Stimulated activated CD8-positive, alpha-beta memory T cell treated with anti-CD3 and anti-CD28 coated beads, Interleukin-15, amount 100 ng/mL, for 24 hours (primary cell): ENCODE measurements at regions not wholly inside any gene's neighbourhood (a gene's known extent, or its start where the extent isn't known, plus 50 kb on each side); places are given as distances from the start of the nearest gene placed in this dataset.
A peak's percentile ranks its signal among the peaks of the same experiment; 100 is the strongest.

Experiments used
- DNase-seq: peaks from one replicate; pipeline ENCODE4 v3.0.0-alpha.2; 2020; ENCODE audit warnings: low read depth

DNA sequence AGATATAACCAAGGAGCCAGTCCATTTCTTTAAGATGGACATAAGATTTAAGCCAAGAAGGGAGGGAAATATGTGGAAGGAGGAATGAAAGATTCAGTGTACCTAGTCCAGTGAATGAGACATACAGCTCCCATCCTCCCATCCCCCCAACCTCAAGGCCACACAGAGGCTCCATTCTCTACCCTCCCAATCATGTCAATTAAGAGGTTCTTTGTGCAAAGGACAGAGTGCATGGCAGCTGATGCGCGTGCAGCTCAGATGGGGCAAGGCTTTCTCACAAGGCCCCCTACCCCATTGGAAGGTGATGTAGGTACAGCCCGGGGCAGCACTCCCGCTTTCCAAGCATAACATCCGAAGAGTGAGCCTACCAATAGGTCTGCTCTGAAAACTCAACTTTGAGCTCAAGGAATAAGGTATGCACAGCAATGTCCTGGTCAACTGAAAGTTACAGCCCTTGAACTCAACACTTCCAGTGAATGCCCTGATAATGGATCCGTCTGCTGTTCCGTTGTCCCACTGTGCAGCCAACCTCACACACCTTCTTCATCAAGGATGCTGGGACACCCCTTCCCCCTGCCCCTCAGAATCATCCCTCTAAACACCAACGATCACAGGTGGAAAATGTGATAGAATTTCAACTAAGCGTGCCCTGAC is 458.1 kb downstream of the SOX9 start:
- no peak for DNase-seq

DNA sequence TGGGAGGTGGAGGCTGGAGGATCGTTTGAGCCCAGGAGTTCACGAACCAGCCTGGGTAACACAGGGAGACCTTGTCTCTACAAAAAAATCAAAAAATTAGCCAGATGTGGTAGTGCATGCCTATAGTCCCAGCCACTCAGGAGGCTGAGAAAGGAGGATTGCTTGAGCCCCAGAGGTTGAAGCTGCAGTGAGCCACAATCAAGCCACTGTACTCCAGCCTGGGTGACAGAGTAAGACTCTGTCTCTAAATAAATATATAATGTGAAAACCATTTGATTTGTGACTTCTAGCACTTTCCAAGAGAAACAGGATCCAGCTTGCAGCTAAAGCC is 459.1 kb downstream of the SOX9 start:
- no peak for DNase-seq

GRCh38 chr17:72580321-72581127 is 459.7 kb downstream of the SOX9 start:
- DNase-seq = no peak

GRCh38 chr17:72587156-72587555 is 466.3 kb downstream of the SOX9 start:
- no peak for DNase-seq

- no peak for DNase-seq
Measured at GRCh38 chr17:72587773-72588511, 467.1 kb downstream of the SOX9 start.

DNA sequence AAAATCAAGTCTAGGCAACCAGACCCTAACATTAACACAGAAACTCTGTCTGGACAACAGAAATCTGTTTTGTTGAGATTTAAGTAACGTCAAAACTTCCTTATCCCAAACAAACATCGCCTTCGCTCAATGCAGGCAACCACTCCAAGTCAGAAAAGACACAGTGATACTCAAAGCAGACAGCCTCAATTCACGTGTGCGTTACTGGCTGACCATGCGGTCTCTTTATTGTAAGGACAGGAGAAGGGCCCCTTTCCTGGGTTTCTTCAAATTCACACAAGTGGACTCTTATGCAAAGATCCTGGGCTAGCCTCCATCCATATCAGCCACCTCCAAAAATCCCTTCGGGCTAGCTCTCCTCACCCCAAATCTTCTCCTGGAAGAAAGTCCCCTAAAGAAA is 467.7 kb downstream of the SOX9 start:
- DNase-seq = no peak

DNA sequence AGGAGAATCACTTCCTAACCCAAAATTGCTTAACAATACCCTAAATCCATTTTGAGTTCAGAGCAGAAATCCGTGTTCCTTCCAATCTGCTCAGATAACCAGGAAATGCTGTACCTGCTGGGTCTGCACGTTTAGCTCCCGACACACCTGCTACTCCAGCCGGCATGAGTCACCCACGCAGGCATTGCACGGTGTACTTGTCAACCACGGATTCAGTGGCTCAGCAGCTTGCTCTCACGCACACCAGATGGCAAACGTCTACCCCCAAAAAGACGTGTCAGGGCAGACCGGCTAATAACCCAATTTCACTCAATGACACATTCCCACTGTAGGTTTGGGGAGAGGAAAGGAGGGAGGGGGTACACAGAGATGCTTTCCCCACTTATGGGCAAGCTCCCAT is 468.1 kb downstream of the SOX9 start:
- no peak for DNase-seq

DNA sequence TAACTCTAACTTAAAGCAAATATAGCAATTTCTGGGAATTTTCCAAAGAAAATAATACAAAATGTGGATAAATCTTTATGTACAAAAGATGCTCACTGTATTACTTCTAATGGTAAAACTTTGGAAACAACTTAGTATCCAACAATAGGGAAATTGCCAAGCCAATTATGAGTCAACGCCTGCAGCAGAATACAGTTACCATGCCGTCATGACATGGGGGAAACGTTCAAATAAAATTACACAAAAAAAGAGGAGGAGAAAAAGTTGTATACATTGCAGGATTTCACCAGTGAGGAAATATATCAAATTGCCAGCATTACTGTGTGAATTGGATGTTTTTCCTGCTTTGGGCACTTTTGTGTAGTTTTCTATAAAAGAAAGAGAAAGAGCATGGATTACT is 469.6 kb downstream of the SOX9 start:
- no peak for DNase-seq

- no peak for DNase-seq
Measured at GRCh38 chr17:72590882-72591281, 470.1 kb downstream of the SOX9 start.

- no peak for DNase-seq
Measured at GRCh38 chr17:72591289-72592241, 470.7 kb downstream of the SOX9 start.

GRCh38 chr17:72592242-72592966 is 471.6 kb downstream of the SOX9 start:
- DNase-seq = peak; percentile 23

DNA sequence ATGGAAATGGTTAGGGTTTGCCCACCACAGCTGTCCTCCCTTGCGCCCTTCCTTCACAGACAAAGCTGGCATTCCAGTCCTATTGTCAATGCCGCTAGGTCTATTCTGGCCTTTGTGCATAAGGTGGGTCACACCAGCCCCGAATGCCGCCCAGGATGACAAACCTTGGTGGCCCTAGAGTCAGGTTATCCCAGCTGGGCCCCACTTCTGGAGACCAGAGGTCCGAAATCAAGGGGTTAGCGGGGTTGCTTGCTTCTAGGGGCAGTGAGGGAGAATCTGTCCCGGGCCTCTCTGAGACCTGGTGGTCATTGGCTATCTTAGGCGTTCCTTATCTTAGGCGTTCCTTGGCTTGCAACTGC is 472.1 kb downstream of the SOX9 start:
- no peak for DNase-seq

GRCh38 chr17:72594248-72594647 is 473.4 kb downstream of the SOX9 start:
- no peak for DNase-seq
